B cell (primary cell): ENCODE measurements at regions not wholly inside any gene's neighbourhood (a gene's known extent, or its start where the extent isn't known, plus 50 kb on each side); places are given as distances from the start of the nearest gene placed in this dataset.

Source experiments
- ATAC-seq: fragments of 200-7000 bp; cut with Tn5 transposase; one replicate; pipeline ENCODE4 v1.10.0; 2021; ENCODE audit warnings: low read depth, mild to moderate bottlenecking, moderate number of reproducible peaks, moderate library complexity
- CTCF ChIA-PET: fragments of 350-600 bp; sonication (Branson Sonifier 250); formaldehyde crosslinking; loops from one replicate; lab custom pipeline; 2021; ENCODE audit warnings: antibody characterized with exemption, inconsistent platforms; lab: Charles Lee
- POLR2A ChIA-PET: fragments of 350-600 bp; sonication (Branson Sonifier 250); formaldehyde crosslinking; loops from one replicate; lab custom pipeline; 2021; ENCODE audit warnings: antibody characterized with exemption; lab: Charles Lee
- DNase-seq: peaks from one replicate; pipeline ENCODE4 v3.0.0; 2013
- H2AFZ ChIP-seq: 2 replicates; pipeline ENCODE4 v1.6.1; 2012; ENCODE audit warnings: mild to moderate bottlenecking, low read depth, low read length; ENCODE audit not compliant: insufficient read depth, poor library complexity, severe bottlenecking
- H3K27ac ChIP-seq, 2 donors: 1 replicate in 1 of 2; 2 replicates in 1 of 2; pipeline ENCODE4 v1.5.1; 2012 to 2013; ENCODE audit warnings: low read length in 2 of 2, mild to moderate bottlenecking in 2 of 2, moderate library complexity in 1 of 2
- H3K27me3 ChIP-seq, 4 experiments: fragments of 200-600 bp in 1 of 4; sonication (generic) in 1 of 4; replicated peaks in 1 of 4; 1 replicate in 2 of 4; 2 replicates in 2 of 4; pipeline versions ENCODE4 v1.6.1 to v1.7.0; 2013 to 2016; ENCODE audit warnings: low read length in 3 of 4, mild to moderate bottlenecking in 2 of 4, mixed read lengths in 1 of 4, moderate library complexity in 1 of 4; ENCODE audit not compliant: insufficient read depth in 4 of 4, control insufficient read depth in 3 of 4; ENCODE audit errors: control extremely low read depth in 1 of 4
- H3K36me3 ChIP-seq, 2 experiments: replicated peaks in 1 of 2; 1 replicate in 1 of 2; 2 replicates in 1 of 2; pipeline versions ENCODE4 v1.6.1 to v1.7.1; 2013; ENCODE audit warnings: low read length in 1 of 2; ENCODE audit not compliant: insufficient read depth in 2 of 2, control insufficient read depth in 1 of 2; ENCODE audit errors: control extremely low read depth in 1 of 2, extremely low read depth in 1 of 2
- H3K4me1 ChIP-seq, 2 donors: fragments of 200-600 bp in 1 of 2; sonication (generic) in 1 of 2; 1 replicate in 1 of 2; 2 replicates in 1 of 2; pipeline versions ENCODE4 v1.5.1 to v1.6.1; 2013 to 2017; ENCODE audit warnings: low read length in 2 of 2; ENCODE audit not compliant: control insufficient read depth in 2 of 2, insufficient read depth in 2 of 2
- H3K4me2 ChIP-seq: replicated peaks from 2 replicates; pipeline ENCODE3; 2012; ENCODE audit warnings: mild to moderate bottlenecking, low read depth, low read length; ENCODE audit not compliant: poor library complexity, severe bottlenecking
- H3K4me3 ChIP-seq, 5 experiments: fragments of 200-600 bp in 1 of 5; sonication (generic) in 1 of 5; 1 replicate in 3 of 5; 2 replicates in 2 of 5; pipeline versions ENCODE4 v1.5.1 to v1.7.0; 2011 to 2016; ENCODE audit warnings: low read length in 4 of 5, mild to moderate bottlenecking in 4 of 5, low read depth in 2 of 5, control low read depth in 1 of 5, moderate library complexity in 1 of 5; ENCODE audit not compliant: insufficient read depth in 1 of 5; ENCODE audit errors: control extremely low read depth in 1 of 5, extremely low read depth in 1 of 5
- H3K79me2 ChIP-seq: fragments of 200-600 bp; sonication (generic); one replicate; pipeline ENCODE4 v1.6.0; 2016; ENCODE audit warnings: low read length; ENCODE audit not compliant: control insufficient read depth, insufficient read depth
- H3K9ac ChIP-seq: fragments of 200-600 bp; sonication (generic); 2 replicates; pipeline ENCODE4 v1.6.1; 2017; ENCODE audit warnings: mild to moderate bottlenecking, low read length, moderate library complexity
- H3K9me3 ChIP-seq, 3 donors: one replicate each; pipeline versions ENCODE4 v1.6.1 to v1.7.1; 2013; ENCODE audit warnings: low read length in 2 of 3; ENCODE audit not compliant: control insufficient read depth in 2 of 3, insufficient read depth in 1 of 3; ENCODE audit errors: control extremely low read depth in 1 of 3
- H4K20me1 ChIP-seq: 2 replicates; pipeline ENCODE4 v1.6.0; 2012; ENCODE audit warnings: mild to moderate bottlenecking, low read length; ENCODE audit not compliant: insufficient read depth, control insufficient read depth, poor library complexity, severe bottlenecking
- H3K27ac Mint-ChIP-seq: one replicate; pipeline ENCODE4 v1.8.0; 2021; ENCODE audit warnings: mixed read lengths
- H3K27me3 Mint-ChIP-seq: one replicate; pipeline ENCODE4 v1.8.0; 2021; ENCODE audit warnings: mixed read lengths
- H3K4me1 Mint-ChIP-seq: one replicate; pipeline ENCODE4 v1.8.0; 2021; ENCODE audit warnings: mixed read lengths
- H3K4me3 Mint-ChIP-seq: one replicate; pipeline ENCODE4 v1.8.0; 2021; ENCODE audit warnings: mixed read lengths
- H3K9me3 Mint-ChIP-seq: one replicate; pipeline ENCODE4 v1.8.0; 2022; ENCODE audit warnings: mixed read lengths; ENCODE audit not compliant: insufficient read depth
- CTCF ChIP-seq: fragments of 200-600 bp; IDR thresholded peaks from one replicate; pipeline ENCODE4 v1.8.0; 2022; ENCODE audit warnings: antibody characterized with exemption, mild to moderate bottlenecking
- EZH2 ChIP-seq: IDR thresholded peaks from 2 replicates; pipeline ENCODE4 v1.6.1; 2012; ENCODE audit warnings: borderline replicate concordance, low read depth, mild to moderate bottlenecking, moderate library complexity, low read length; ENCODE audit not compliant: insufficient read depth, poor library complexity, severe bottlenecking
- WGBS: methylation state at CpG from one replicate; pipeline ENCODE4 v1.1.5; 2013; ENCODE audit warnings: missing lambda C conversion rate; ENCODE audit not compliant: insufficient coverage; 5-methylcytosine and 5-hydroxymethylcytosine counted together
- intact Hi-C: fragments of 100-400 bp; cut with micrococcal nuclease; formaldehyde crosslinking; loops from one replicate; pipeline ENCODE4 v1.10.0; 2022

GRCh38 chr6:4274382-4275082 is 139.2 kb upstream of the ECI2 start:
- Mint-ChIP-seq H3K27me3 (peaks cover 10% of the 10 kb centered on the region), H3K9me3 (no peaks in the 10 kb centered on the region), H3K27ac (no peak overlapping the region), H3K4me1 (no peaks in the 10 kb centered on the region), H3K4me3 (no peak overlapping the region)
- DNase-seq: no peak
- Histone ChIP-seq H3K36me3 (no peaks in the 10 kb centered on the region), H3K4me2 (no peak overlapping the region), H3K4me1 (no peaks in the 10 kb centered on the region), H3K9ac (no peak overlapping the region), H3K27me3 (no peaks in the 10 kb centered on the region), H3K9me3 (no peaks in the 10 kb centered on the region), H3K4me3 (no peak overlapping the region), H2AFZ (no peak overlapping the region), H3K27ac (no peak overlapping the region), H4K20me1 (no peaks in the 10 kb centered on the region), H3K79me2 (no peaks in the 10 kb centered on the region)
- intact Hi-C loops: no loop called here
- ChIA-PET POLR2A (no interaction called here), CTCF (no interaction called here)
- whole genome bisulfite sequencing: 31% methylated on average over 2 of the region's 2 CpGs
- ATAC-seq: no peak
- TF ChIP-seq CTCF (no peak), EZH2 (no peak)

GRCh38 chr6:4272996-4273395 is 137.6 kb upstream of the ECI2 start:
- no peak overlapping the region for H2AFZ ChIP-seq
- POLR2A ChIA-PET: no interaction called here
- Mint-ChIP-seq H3K9me3 (no peaks in the 10 kb centered on the region), H3K4me1 (no peaks in the 10 kb centered on the region), H3K4me3 (no peak overlapping the region), H3K27me3 (peaks cover 10% of the 10 kb centered on the region), H3K27ac (no peak overlapping the region)
- H3K27ac ChIP-seq: no peak overlapping the region
- H3K9me3 ChIP-seq: no peaks in the 10 kb centered on the region
- H3K4me3 ChIP-seq: no peak overlapping the region
- ATAC-seq (no peak), DNase-seq (no peak)
- 91% methylated on average over 4 of the region's 6 CpGs for WGBS
- H3K9ac ChIP-seq: no peak overlapping the region
- TF ChIP-seq CTCF: no peak
- no peak for TF ChIP-seq EZH2
- no peaks in the 10 kb centered on the region for H3K27me3 ChIP-seq
- no peaks in the 10 kb centered on the region for H3K36me3 ChIP-seq
- CTCF ChIA-PET: interaction anchor here (0.6 kb wide), 1 partner anchor 993 kb away, joined by 5 read pairs; no protein-coding TSS in a partner anchor
- no peaks in the 10 kb centered on the region for H3K4me1 ChIP-seq
- H4K20me1 ChIP-seq: no peaks in the 10 kb centered on the region
- intact Hi-C loops: no loop called here
- no peak overlapping the region for H3K4me2 ChIP-seq
- H3K79me2 ChIP-seq: no peaks in the 10 kb centered on the region
